NCI-H2196 treated with DMSO at 0.1 percent for 48 hours (cell line): ENCODE measurements at regions not wholly inside any gene's neighbourhood (a gene's known extent, or its start where the extent isn't known, plus 50 kb on each side); places are given as distances from the start of the nearest gene placed in this dataset.
"Not testable (repeated sequence)": the region's sequence is repeated elsewhere in the genome, so short reads cannot be mapped to it uniquely, and the experiment has no call there.

Experiments
- DNase-seq: peaks from one replicate; lab custom pipeline; 2025; ENCODE audit not compliant: unreplicated experiment; lab: John Stamatoyannopoulos, UW

- DNase-seq = no peak
These were observed 309.4 kb downstream of the ZNF674 start for GRCh38 chrX:46235778-46236177.

- DNase-seq = no peak
These were observed 310.4 kb downstream of the ZNF674 start for GRCh38 chrX:46234775-46235174.

GRCh38 chrX:46228389-46228788 is 316.8 kb downstream of the ZNF674 start:
- DNase-seq = no peak

GRCh38 chrX:46226422-46226821 is 318.8 kb downstream of the ZNF674 start:
- no peak for DNase-seq

GRCh38 chrX:46223499-46223898 is 321.7 kb downstream of the ZNF674 start:
- not testable (repeated sequence) for DNase-seq

- DNase-seq = no peak
These were observed 324.4 kb downstream of the ZNF674 start for GRCh38 chrX:46220822-46221221.

GRCh38 chrX:46218373-46218772 is 326.8 kb downstream of the ZNF674 start:
- DNase-seq = no peak

GRCh38 chrX:46216406-46216805 is 328.8 kb downstream of the ZNF674 start:
- DNase-seq = no peak

GRCh38 chrX:46211079-46211478 is 334.1 kb downstream of the ZNF674 start:
- no peak for DNase-seq

- no peak for DNase-seq
These were observed 335.5 kb downstream of the ZNF674 start for GRCh38 chrX:46209768-46210167.

- no peak for DNase-seq
These were observed 336.2 kb downstream of the ZNF674 start for GRCh38 chrX:46209037-46209436.

- no peak for DNase-seq
These were observed 336.9 kb downstream of the ZNF674 start for GRCh38 chrX:46208225-46208854.

- DNase-seq = no peak
These were observed 340.3 kb downstream of the ZNF674 start for GRCh38 chrX:46204721-46205422.

- DNase-seq = no peak
These were observed 342.3 kb downstream of the ZNF674 start for GRCh38 chrX:46202733-46203514.

GRCh38 chrX:46200413-46200812 is 344.8 kb downstream of the ZNF674 start:
- DNase-seq = no peak

GRCh38 chrX:46198858-46199257 is 346.4 kb downstream of the ZNF674 start:
- no peak for DNase-seq

GRCh38 chrX:46186811-46187106 is 358.5 kb downstream of the ZNF674 start:
- DNase-seq = not testable (repeated sequence)

GRCh38 chrX:46185923-46186810 is 359.1 kb downstream of the ZNF674 start:
- no peak for DNase-seq

- DNase-seq = no peak
These were observed 360.5 kb downstream of the ZNF674 start for GRCh38 chrX:46184749-46185148.

- DNase-seq = no peak
These were observed 364.9 kb downstream of the ZNF674 start for GRCh38 chrX:46180258-46180687.

- DNase-seq = no peak
These were observed 365.5 kb downstream of the ZNF674 start for GRCh38 chrX:46179748-46180147.
